ENCODE measurements at regions not wholly inside any gene's neighbourhood (a gene's known extent, or its start where the extent isn't known, plus 50 kb on each side); places are given as distances from the start of the nearest gene placed in this dataset.

DNA sequence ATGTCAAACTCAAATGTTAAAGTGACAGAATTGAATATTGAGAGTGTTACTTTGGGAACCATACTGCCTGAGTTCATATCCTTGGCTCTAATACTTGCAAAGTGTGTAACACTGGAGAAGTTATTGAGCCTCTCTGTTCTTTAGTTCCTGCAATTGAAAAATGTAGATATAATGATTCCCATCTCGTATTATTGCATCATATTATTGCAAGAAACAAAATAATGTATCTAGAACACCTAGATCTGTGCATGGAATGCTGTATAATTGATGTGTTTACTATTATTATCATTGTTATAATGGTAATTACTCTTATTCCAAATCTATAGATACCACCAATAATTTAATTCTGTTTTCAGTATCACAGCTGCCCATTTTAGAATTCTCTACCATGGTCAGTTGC, 310.3 kb downstream of the GABRG2 start:
- no peak for TF ChIP-seq MYC (IDR thresholded peaks at IDR 0.05; ENCODE audit: low read depth, low read length)
- TF ChIP-seq POLR2AphosphoS5 (IDR thresholded peaks at IDR 0.05; ENCODE audit: insufficient read depth, low read depth, low read length): no peak
- TF ChIP-seq FOS (IDR thresholded peaks at IDR 0.05; ENCODE audit: borderline replicate concordance, insufficient read depth, low read length): no peak
- Histone ChIP-seq H3K9me1 (replicated peaks; ENCODE audit: control insufficient read depth, extremely low read depth, insufficient read depth, low read length) (no peaks in the 10 kb centered on the region), H2AFZ (ENCODE audit: low read depth, low read length) (no peak overlapping the region), H3K4me1 (ENCODE audit: control insufficient read depth, extremely low read depth, insufficient read depth, low read length) (no peaks in the 10 kb centered on the region), H3K36me3 (ENCODE audit: control insufficient read depth in 2 of 2, extremely low read depth in 1 of 2, insufficient read depth in 2 of 2, low read length in 2 of 2) (no peaks in the 10 kb centered on the region), H3K9ac (replicated peaks; ENCODE audit: extremely low read depth, insufficient read depth, low read length) (no peak overlapping the region), H3K79me2 (ENCODE audit: control insufficient read depth, insufficient read depth, low read length) (no peaks in the 10 kb centered on the region), H3K9me3 (replicated peaks; ENCODE audit: control insufficient read depth, insufficient read depth, low read length) (no peaks in the 10 kb centered on the region), H3K27ac (ENCODE audit: insufficient read depth, low read depth, low read length) (no peak overlapping the region), H3K4me3 (replicated peaks in 1 of 3; ENCODE audit: insufficient read depth in 1 of 3, low read depth in 1 of 3, low read length in 3 of 3) (no peak overlapping the region), H4K20me1 (replicated peaks; ENCODE audit: control insufficient read depth, extremely low read depth, insufficient read depth, low read length) (no peaks in the 10 kb centered on the region), H3K4me2 (ENCODE audit: insufficient read depth, low read length) (no peak overlapping the region), H3K27me3 (ENCODE audit: control insufficient read depth in 2 of 2, insufficient read depth in 2 of 2, low read length in 2 of 2) (no peaks in the 10 kb centered on the region)
- POLR2A ChIA-PET: no interaction called here
- DNase-seq (ENCODE audit: low read depth, low spot score): no peak
- CTCF ChIA-PET: no interaction called here
- intact Hi-C loops (cut with micrococcal nuclease): no loop called here
- dilution Hi-C loops (cut with MboI; ENCODE audit: extremely low pct_ligation_motif_present, low sequenced_read_pairs): no loop called here
- no TSS peak for BruUV-seq (replicated peaks)
- no peak for FAIRE-seq

DNA sequence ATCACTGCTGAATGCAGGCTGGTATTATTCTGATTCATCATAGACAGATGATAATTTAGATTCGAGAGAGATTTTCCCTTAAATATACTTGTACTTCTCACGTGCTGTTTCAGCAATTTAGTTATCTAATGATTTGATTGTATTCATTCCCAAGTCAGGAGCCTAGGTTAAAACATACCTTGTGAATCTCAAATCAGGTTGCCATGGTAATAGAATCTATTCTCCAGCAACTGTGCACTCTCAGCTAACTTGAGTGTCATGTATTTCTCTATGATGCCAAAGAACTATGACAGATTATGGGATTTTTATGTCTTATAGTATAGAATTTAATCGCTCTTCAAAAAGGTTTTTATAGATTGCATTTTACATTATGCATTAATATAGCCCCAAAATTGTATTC, 315.3 kb downstream of the GABRG2 start:
- Histone ChIP-seq H3K4me3 (replicated peaks in 1 of 3; ENCODE audit: insufficient read depth in 1 of 3, low read depth in 1 of 3, low read length in 3 of 3) (no peak overlapping the region), H3K9me3 (replicated peaks; ENCODE audit: control insufficient read depth, insufficient read depth, low read length) (peaks cover 4% of the 10 kb centered on the region), H3K27ac (ENCODE audit: insufficient read depth, low read depth, low read length) (no peak overlapping the region), H3K4me2 (ENCODE audit: insufficient read depth, low read length) (no peak overlapping the region), H3K9me1 (replicated peaks; ENCODE audit: control insufficient read depth, extremely low read depth, insufficient read depth, low read length) (no peaks in the 10 kb centered on the region), H3K4me1 (ENCODE audit: control insufficient read depth, extremely low read depth, insufficient read depth, low read length) (no peaks in the 10 kb centered on the region), H3K79me2 (ENCODE audit: control insufficient read depth, insufficient read depth, low read length) (no peaks in the 10 kb centered on the region), H3K36me3 (ENCODE audit: control insufficient read depth in 2 of 2, extremely low read depth in 1 of 2, insufficient read depth in 2 of 2, low read length in 2 of 2) (no peaks in the 10 kb centered on the region), H2AFZ (ENCODE audit: low read depth, low read length) (no peak overlapping the region), H3K27me3 (ENCODE audit: control insufficient read depth in 2 of 2, insufficient read depth in 2 of 2, low read length in 2 of 2) (no peaks in the 10 kb centered on the region), H3K9ac (replicated peaks; ENCODE audit: extremely low read depth, insufficient read depth, low read length) (no peak overlapping the region), H4K20me1 (replicated peaks; ENCODE audit: control insufficient read depth, extremely low read depth, insufficient read depth, low read length) (no peaks in the 10 kb centered on the region)
- DNase-seq (ENCODE audit: low read depth, low spot score): no peak
- no TSS peak for BruUV-seq (replicated peaks)
- CTCF ChIA-PET: no interaction called here
- FAIRE-seq: no peak
- intact Hi-C loops (cut with micrococcal nuclease): no loop called here
- TF ChIP-seq, protein P1, sequence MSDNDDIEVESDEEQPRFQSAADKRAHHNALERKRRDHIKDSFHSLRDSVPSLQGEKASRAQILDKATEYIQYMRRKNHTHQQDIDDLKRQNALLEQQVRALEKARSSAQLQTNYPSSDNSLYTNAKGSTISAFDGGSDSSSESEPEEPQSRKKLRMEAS (IDR thresholded peaks at IDR 0.05; ENCODE audit: insufficient read depth, insufficient read length): no peak
- dilution Hi-C loops (cut with MboI; ENCODE audit: extremely low pct_ligation_motif_present, low sequenced_read_pairs): no loop called here
- POLR2A ChIA-PET: no interaction called here

Measured in endothelial cell of umbilical vein (primary cell).